ENCODE measurements at regions not wholly inside any gene's neighbourhood (a gene's known extent, or its start where the extent isn't known, plus 50 kb on each side); places are given as distances from the start of the nearest gene placed in this dataset.
"Not testable (repeated sequence)": the region's sequence is repeated elsewhere in the genome, so short reads cannot be mapped to it uniquely, and the experiment has no call there.

GRCh38 chr16:33995821-33996372, 536.5 kb downstream of the TP53TG3F start:
- not testable (repeated sequence) for DNase-seq

GRCh38 chr16:34001184-34001583, 541.8 kb downstream of the TP53TG3F start:
- not testable (repeated sequence) for DNase-seq

DNA sequence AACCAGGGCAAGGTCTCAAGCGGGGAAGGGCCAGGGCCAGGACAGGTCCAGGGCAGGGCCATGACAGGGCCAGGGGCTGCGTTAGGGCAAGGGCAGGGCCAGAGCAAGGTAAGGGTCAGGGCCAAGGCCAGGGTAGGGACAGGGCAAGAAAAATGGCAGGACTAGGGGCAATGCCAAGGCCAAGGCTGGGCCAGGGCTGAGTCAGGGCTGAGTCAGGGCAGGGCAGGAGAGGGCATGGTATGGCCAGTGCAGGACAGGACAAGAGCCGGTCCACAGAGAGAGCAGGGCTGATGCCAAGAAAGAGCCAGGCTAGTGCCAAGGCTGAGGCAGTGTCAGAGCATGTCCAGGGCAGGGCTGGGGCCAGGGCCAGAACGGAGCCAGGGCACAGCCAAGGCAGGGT, 542.5 kb downstream of the TP53TG3F start:
- DNase-seq = not testable (repeated sequence)

GRCh38 chr16:34014841-34015820, 555.7 kb downstream of the TP53TG3F start:
- not testable (repeated sequence) for DNase-seq

DNA sequence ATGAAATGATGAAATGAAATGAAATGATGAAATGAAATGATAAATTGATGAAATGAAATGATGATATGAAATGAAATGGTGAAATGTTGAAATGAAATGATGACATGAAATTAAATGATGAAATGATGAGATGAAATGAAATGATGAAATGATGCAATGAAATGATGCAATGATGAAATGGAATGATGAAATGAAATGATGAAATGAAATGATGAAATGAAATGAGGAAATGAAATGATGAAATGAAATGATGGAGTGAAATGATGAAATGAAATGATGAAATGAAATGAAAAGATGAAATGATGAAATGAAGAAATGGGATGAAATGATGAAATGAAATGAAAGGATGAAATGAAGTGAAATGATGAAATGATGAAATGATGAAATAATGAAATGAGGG, 558.9 kb downstream of the TP53TG3F start:
- not testable (repeated sequence) for DNase-seq

GRCh38 chr16:34050787-34051320, 591.4 kb downstream of the TP53TG3F start:
- DNase-seq = no peak

GRCh38 chr16:34054137-34054536, 594.7 kb downstream of the TP53TG3F start:
- DNase-seq = no peak

- no peak for DNase-seq
Observed at GRCh38 chr16:34054969-34055368, 595.6 kb downstream of the TP53TG3F start.

DNA sequence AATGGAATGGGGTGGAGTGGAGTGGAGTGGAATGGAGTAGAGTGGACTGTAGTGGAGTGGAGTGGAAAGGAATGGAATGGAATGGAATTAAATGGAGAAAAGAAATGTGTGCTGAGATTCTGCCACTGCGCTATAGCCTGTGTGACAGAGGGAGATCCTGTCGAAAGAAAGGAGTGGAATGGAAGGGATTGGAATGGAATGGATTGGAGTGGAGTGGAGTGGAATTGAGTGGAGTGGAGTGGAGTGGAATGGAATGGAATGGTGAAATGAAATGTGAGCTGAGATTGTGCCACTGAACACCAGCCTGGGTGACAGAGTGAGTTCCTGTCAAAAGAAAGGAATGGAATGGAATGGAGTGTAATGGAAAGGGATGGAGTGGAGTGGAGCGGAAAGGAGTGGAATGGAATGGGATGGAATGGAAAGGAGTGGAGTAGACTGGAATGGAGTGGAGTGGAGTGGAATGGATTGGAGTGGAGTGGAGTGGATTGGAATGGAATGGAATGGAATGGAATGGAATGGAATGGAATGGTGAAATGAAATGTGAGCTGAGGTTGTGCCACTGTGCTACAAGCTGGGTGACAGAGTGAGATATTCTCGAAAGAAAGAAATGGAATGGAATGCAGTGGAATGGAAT, 603.3 kb downstream of the TP53TG3F start:
- DNase-seq = not testable (repeated sequence)

- not testable (repeated sequence) for DNase-seq
Observed at GRCh38 chr16:34063498-34064157, 604.2 kb downstream of the TP53TG3F start.

DNA sequence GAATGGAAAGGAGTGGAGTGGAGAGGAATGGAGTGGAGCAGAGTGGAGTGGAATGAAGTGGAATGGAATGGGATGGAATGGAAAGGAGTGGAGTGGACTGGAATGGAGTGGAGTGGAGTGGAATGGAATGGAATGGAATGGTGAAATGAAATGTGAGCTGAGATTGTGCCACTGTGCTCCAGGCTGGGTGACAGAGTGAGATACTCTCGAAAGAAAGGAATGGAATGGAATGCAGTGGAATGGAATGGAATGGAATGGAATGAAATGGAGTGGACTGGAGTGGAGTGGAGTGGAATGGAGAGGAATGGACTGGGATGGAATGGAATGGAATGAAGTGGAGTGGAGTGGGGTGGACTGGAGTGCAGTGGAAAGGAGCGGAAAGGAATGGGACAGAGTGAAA, 605.2 kb downstream of the TP53TG3F start:
- DNase-seq = not testable (repeated sequence)

GRCh38 chr16:34069731-34070130, 610.3 kb downstream of the TP53TG3F start:
- DNase-seq = peak in 1 of 3 donors; percentile 1

GRCh38 chr16:34078691-34079090, 619.3 kb downstream of the TP53TG3F start:
- DNase-seq = no peak

- DNase-seq = not testable (repeated sequence)
Observed at GRCh38 chr16:34085038-34085437, 625.6 kb downstream of the TP53TG3F start.

- not testable (repeated sequence) for DNase-seq
Observed at GRCh38 chr16:34095006-34095405, 635.6 kb downstream of the TP53TG3F start.

DNA sequence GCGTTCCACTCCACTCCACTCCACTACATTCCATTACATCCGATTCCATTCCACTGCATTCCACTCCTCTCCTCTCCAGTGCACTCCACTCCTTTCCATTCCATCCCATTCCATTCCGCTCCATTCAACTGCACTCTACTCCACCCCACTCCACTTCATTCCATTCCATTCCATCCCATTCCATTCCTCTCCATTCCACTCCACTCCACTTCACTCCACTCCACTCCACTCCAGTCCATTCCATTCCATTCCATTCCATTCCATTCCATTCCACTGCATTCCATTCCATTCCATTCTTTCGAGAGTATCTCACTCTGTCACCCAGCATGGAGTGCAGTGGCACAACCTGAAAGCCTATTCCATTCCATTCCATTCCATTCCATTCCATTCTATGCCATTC, 637.5 kb downstream of the TP53TG3F start:
- DNase-seq = not testable (repeated sequence)

DNA sequence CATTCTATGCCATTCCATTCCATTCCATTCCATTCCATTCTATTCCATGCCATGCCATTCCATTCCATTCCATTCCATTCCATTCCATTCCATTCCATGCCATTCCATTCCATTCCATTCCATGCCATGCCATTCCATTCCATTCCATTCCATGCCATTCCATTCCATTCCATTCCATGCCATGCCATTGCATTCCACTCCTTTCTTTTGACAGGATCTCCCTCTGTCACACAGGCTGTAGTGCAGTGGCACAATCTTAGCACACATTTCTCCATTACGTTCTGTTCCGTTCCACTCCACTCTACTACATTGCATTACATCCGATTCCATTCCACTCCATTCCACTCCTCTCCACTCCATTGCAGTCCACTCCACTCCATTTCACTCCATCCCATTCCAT, 637.9 kb downstream of the TP53TG3F start:
- not testable (repeated sequence) for DNase-seq

- not testable (repeated sequence) for DNase-seq
Observed at GRCh38 chr16:34098033-34098432, 638.6 kb downstream of the TP53TG3F start.

- not testable (repeated sequence) for DNase-seq
Observed at GRCh38 chr16:34099028-34099427, 639.6 kb downstream of the TP53TG3F start.

All from suppressor macrophage treated with lipopolysaccharide for 1 hour (primary cell).